NCI-H510A treated with DMSO at 0.1 percent for 48 hours (cell line): ENCODE measurements at regions not wholly inside any gene's neighbourhood (a gene's known extent, or its start where the extent isn't known, plus 50 kb on each side); places are given as distances from the start of the nearest gene placed in this dataset.

ENCODE experiments used
- DNase-seq: peaks from one replicate; lab custom pipeline; 2025; lab: John Stamatoyannopoulos, UW

DNA sequence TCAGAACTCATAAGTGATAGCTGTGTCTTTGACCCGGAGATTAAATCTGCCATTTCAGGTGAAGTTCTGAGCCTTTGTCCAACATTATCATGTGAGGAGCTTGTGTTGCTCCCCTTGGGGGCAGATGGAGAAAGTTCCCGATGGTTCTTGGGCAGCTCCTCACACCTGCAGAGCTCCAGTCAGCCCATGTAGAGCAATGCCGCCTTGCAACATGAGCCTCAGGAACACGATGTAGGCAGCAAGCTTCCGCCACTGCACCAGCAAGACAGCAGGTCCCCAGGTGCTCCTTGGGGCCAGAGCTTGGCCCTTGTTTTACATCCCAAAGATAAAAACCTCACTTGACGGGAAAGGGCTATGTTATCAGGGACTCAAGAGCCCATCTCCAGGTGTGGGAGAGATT, 292.7 kb downstream of the IRX1 start:
- DNase-seq, result no peak

DNA sequence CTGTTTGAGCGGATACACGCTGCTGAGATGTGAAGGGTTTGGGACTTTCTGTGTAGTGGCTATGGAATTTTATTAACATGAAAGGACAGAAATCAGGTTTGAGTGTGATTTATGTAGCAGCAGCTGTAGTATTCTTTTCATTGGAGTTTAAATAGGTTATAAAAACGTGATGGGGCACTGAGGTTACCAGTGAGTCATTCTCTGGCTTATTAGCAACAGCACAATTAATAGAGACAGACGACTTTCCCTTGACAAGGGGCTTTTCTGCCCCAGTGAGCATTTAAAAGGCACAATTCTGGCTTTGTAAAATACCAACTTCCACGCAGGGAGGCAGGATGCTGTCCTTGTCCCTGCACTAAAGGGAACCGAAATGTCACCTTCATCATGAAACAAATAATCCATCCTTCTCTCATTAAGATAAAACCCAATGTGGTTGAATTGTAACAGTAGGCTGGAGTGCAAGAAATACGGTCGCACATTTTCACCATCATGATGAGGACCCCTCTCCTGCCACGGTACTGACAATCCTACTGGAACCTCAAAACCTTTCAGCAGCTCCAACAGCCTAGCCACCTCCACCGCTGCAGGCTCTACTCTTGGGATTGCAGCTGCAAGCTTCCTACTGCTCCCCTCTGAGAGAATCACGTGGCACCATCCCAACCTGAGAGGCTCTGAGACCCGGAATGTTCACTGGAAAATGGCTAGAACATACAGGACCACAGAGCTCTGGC, 293.9 kb downstream of the IRX1 start:
- no peak for DNase-seq

DNA sequence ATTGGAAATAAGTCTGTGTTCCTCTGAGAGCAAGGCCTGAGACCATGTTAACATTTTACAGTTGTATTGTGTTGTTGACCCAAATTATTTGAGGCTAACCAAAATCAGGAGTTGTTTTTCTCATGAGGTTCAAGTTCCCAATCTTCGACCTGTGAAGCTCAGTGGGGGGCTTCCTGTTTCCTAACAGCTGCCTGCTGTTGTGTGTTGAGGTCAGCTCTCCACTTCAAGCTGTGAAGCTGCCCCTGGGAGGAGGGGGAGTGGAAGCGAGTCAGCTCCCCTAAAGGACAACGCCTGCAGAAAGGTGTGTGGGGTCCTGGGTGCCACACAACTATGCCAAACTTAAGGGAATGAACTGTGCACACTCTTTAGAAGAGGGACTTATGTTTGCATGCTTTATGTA, 295.5 kb downstream of the IRX1 start:
- no peak for DNase-seq

DNA sequence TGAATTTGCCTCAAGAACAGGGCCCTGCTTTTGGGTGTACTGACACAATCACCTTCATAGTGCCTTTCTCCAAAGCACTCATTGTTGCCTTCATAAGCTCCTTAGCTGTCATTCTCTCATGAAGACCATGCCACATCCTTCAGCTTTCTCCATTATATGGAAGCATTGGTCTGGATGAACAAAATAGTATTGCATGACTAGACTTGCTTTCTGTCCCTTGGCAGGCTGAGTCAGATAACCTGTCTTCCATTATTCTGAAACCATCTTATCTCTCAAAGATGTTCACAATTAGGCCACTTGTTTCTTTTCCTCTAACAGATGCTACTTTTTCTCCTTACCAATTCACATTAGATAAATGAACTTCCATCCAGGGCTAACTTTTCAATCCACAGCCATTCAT, 297.9 kb downstream of the IRX1 start:
- DNase-seq, result no peak

DNA sequence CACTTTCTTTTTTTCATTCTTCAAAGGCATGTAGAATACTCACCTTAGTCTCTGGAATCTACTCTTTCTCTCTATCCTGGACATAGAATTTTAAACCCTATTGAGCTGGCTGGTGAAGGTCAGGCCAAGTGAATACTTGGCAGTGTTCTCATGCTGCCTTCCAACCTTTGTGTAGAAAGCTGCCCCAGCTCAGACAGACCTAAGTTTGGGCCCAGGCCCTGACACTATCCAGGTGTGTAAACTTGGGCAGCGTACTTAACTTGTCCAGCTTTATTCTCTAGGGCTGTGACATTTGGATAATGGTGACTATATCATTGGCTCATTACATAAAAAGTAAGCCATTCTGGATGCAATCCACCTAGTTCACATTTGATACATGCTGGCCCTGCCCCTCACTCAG, 298.3 kb downstream of the IRX1 start:
- no peak for DNase-seq

DNA sequence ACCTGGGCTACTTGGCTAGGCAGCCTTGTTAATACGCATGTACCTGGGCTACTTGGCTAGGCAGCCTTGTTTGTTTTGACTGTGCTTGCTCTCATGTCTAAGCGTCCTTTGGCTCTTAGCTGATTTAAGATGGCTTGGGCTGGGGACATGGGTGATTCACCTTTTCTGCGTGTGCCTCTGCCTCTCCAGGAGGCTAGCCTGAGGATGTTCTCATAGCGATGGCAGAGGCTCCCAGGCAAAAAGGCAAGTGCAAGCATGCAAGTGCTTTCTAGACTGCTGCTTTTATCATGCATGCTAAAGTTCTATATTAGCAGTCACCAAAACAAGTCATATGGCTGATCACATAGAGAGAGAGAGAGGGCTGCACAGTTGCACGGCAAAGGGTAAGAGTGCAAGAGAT, 300.5 kb downstream of the IRX1 start:
- no peak for DNase-seq

DNA sequence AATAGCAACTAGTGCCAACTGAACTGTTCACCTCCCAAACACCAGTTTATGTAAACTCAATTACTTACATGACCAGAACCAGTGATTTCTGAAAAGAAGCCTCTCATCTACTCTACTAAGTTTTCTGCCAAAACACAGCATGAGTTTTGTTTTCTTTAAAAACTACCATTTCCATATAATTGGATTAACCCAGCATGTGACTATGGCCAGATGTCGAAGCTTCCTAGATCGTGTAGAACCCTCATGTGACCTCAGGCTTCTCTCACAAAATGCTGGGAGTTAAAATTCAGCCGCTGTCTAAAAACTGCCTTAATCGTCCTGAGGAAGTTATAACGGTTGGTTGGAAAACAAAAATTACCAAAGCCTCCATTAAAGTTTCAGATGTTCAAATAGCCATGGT, 303.5 kb downstream of the IRX1 start:
- DNase-seq, result no peak

DNA sequence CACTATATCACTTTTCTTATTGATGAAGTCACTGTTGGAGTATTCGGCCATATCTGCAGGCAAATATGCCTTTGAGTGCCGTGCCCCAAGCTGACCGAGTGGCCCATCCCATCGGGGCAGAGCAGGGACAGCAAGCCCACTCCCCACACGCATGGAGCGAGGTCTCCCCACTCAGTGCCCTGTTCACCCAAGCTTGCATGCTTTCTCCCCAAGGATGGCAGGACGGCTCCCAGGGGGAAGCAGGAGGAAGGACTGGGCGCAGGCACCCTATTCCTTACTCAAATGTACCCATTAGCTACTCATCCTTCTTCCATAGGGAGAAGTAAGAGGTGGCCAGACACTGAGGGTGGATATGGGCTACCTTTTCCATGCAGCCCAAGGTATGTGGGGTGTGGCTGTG, 309.0 kb downstream of the IRX1 start:
- DNase-seq, result no peak

DNA sequence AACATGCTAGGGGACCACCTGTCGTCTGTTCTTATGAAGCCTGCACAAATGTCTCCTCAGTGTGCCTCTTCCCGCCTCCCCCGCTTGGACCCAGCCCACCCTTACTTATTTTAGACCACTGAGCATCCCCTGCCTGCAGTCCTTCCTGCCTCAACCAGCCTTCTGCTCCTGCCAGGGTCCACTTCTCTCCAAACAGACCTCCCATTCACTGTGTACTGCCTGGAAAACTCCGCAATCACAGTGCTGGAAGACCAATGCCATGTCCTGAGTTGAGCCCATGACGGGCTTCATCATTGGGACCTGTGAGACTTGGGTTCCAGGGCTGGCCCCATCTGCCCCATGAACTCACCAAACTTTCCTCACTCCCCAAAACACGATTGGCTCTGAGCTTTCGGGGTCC, 309.4 kb downstream of the IRX1 start:
- no peak for DNase-seq

DNA sequence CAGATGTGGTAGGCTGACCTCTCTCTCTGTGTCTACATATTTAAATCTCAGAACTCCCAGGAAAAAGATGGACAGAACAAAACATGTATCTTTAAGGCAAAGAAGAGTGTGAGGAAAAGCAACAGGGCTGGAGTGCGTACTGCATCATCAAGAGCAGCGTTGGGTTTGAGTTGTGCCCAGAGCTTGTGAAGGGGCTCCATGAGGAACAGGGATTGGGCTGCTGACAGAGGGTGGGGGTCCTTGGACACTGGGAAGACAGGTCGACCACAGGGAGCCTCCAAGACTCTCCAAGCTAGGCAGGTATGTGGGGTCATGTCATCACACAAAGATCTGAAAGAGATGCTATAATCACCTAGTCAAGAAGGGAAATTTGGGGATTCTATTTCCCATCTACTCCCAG, 309.9 kb downstream of the IRX1 start:
- DNase-seq, result no peak

DNA sequence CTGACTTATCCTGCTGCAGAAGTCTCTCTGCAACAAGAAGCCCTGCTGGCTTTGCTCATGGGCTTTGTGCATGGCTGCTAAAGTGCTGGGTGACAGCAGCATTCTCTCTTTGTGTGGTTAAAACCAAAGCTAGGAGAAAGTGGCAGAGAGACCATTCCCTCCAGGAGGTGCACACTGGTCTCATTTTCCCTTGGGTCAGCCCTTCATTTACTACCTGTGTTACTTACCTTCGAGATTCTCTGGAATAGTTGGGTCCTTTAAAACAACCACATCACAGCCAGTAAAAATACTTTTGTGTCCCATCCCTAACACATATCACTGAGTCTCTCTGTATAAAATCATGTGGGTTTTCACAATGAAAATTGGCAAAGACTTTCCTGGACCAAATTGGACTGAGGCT, 315.5 kb downstream of the IRX1 start:
- DNase-seq, result no peak

DNA sequence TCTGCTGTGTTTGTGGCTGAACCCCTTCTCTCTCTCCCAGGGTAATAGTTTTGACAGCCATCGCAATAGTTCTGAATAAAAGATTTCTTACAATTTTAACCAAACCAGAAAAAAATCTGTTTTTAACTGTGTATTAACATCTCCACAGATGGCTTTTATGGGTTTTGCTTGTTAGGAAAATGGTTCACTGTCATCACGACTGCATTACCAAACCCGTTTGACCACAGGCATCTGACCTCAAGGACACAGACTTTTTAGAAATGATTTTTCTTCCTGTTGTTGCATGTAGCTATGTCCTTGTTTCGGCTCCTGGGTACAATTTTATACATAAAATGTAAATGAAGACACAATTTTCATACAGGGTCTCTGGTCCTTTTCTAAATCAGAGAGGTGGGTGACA, 316.1 kb downstream of the IRX1 start:
- no peak for DNase-seq

DNA sequence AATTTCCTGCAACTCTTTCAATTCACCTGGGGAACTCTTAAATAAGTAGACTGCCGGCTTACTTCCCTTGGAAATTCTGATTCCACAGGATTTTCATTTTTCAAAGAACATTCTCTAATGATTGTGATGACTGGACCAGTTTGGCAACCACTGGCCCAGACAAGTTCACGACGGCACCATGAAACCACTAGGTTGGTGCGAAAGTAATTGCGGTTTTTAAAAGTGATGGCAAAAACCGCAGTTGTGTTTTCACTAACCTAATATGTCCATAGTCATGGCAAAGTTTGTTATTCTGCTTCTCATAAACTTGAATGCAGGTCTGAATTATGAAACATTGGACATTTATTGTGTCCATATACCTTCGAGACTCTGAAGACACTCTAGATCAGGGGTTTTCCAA, 317.2 kb downstream of the IRX1 start:
- DNase-seq, result no peak

DNA sequence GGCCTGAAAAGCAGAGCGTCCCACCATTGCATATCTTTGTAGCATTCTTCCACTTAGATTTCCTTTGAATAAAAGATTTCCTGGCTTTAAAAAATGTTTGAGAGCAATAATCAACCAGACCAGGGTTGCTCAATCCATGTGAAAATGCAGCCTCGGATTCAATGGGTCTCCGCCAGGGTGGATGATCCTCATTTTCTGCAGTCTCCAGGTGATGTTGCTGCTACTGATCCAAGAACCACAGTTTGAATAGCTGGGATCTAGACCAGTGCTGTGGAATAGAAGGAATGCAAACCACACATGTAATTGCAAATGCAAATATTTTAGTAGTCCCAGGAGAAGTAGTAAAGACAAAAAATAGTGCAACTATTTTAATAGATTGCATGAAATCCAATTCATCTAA, 317.6 kb downstream of the IRX1 start:
- no peak for DNase-seq

DNA sequence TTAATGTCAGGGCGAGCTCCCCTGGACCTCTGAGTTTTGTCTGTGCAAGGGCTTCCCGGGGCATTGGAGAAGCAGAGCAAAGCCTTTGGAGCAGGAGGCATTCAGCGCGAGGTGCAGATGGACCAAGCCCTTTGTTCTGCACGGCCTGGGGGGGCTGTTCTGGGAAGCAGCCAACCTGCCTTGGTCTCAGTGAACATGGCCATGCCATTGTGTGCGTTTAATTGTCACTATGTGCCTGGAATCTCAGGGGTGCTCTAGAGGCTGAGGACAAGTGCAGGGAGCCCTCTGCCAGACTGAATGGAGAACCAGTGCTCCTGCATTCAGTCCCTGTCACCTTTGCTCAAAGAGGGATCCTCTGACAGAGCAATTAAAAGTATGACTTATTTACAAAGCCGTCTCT, 329.4 kb downstream of the IRX1 start:
- DNase-seq, result no peak

DNA sequence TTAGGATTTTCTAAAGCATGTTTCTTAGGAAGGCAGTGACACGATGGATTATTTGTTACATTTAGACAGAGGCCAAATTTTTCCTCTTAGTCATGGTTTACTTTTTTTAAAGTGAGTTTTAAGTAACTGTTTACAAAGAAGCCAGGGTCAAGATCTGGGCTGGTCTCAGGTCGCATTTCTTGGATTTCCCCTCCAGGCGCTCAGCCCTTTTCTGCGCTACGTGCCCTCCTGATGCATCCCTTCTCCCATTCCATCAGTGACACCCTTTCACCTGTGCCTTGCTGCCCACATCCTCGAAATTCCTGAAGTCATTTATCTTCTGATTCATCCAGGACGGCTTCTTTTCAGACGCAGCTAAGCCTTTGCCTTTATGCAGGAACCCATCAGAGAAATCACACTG, 330.3 kb downstream of the IRX1 start:
- no peak for DNase-seq

DNA sequence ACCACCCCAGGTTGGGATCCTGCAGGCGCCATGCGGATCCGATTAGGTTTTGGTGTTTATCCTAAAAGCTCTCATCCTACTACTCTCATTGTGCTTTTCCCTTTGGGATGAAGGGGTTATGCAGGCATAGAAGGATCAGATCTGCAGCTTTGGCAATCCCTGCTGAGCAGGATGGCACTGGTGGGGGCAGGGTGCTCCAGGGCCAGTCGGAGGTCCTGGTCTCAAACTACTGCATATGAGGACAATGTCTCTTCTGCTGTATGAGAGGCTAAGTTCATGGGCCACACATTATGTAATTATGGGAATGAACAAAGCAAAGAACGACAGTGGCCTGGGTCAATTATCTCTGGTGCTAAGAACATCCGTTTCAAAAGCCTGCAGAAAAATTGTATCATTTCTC, 334.2 kb downstream of the IRX1 start:
- no peak for DNase-seq

DNA sequence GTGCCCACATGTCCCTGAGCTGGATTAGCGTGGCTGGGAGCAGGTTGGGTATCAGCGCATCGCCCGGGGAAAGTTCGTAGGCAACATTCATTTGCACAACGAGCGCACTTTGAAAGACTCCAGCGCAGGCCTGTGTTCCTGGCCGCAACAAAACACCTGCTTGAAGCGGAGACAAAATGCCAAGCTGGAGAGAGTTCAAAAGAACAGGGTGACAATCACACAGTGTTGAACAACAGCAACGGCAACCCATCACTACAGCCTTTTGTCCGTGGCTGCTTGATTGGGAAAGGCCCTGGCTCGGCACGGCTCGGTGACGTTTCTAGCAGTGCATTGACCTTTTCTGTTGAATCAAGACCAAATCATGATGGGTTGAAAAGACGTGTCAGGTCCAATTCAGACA, 336.3 kb downstream of the IRX1 start:
- DNase-seq, result no peak

DNA sequence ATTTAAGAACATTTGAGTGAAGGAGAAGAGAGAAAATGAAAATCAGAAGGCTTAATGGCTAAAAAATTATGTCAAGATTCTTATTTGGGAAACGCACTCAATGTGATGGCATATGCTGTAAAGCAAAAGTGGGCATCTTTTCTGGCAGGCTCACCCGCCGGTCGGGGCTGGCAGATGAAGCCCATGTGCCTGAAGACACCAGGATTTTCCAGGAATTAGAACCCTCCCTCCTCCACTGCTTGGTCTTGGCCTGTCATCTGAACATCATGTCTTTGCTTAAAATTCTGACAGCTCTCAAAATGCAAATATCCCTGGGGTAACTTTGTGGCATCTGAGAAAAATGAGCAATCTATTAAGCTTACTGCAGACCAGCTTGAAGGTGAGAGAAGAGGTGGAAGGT, 337.9 kb downstream of the IRX1 start:
- DNase-seq, result no peak

DNA sequence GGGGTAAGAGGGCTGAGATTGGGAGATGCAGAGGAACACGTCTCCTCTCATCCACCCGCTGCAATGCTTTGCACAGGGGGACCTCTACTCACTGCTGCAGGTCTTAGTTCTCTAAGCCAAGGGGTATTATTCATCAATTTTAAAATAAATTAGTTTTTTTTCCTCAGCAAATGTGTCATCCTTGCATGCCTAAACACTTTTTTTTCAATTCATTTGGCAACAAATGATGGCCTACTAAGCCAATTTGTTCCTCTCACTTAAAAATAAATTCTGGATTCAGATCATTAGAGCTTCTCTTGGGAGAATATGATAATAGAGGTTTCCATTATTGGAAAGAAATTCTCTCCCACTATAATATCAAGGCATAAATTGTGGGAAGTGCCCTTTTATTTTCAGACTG, 338.3 kb downstream of the IRX1 start:
- DNase-seq, result no peak

DNA sequence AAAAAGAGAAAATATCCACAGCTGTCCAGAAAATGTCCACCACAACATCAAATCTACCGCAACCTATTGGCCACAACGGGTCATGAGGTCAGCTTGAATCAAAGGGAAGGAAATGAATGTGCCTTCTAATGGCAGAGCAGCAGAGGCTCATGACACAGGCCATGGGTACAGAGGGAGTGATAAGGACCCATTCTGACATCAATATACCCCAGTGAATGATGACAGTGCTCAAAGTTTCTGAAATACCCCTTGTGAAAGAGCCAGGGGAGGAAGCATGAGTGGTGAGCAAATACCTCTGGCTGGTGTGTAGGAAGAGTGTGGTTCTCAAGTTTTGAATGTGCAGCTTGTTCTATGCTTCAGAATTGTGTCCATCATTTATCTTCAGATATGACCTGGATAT, 348.2 kb downstream of the IRX1 start:
- no peak for DNase-seq

DNA sequence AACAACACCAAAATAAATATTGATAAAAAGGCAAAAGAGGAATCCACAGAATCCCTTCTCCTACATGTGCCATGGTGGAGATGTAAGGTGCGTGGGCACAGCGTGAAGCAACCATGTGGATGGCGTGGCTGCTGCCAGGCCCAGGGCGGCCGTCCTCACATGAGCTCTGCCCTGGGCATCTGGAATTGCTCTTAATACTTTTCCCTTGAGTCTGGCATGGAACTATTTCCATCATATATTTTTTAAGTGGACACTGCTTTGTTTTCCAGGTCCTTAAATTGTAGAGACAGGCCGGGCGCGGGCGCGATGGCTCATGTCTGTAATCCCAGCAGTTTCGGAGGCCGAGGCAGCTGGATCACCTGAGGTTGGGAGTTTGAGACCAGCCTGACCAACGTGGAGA, 349.3 kb downstream of the IRX1 start:
- DNase-seq, result no peak

DNA sequence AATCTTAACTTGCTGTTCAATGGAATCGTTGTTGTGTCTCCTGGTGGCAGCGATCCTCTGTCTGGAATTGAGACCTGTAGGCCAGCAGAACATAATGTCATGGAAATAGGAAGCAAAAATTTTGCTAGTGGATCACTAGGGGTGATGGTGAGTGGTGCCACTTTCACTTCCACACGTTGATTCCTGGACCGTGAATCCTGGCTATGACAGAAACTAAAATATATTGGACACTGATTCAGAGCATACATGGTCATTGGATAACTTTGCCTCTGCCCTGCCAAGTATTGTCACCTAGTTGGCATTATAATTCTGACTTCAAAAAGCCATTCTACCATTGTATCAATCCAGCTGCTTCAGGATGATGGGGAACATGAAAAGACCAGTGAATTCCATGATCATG, 353.2 kb downstream of the IRX1 start:
- DNase-seq, result no peak

DNA sequence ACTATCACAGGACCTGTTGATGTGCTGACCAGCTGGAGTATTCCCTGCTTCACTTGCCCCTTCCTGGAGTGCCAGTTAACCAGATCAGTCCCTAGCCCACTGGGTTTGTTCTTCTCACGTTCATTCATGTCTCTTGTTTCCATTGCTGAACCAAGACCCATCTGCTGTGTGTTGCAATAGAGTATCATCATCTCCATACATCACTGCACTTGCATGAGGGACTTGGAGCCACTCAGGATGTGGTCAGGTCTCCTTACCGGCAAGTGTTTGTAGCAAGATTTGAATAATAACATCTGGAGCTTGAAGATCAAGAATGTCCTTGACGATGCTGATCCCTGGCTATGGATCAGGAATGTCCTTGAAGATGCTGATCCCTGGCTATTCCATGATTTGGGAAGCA, 358.6 kb downstream of the IRX1 start:
- DNase-seq, result no peak

DNA sequence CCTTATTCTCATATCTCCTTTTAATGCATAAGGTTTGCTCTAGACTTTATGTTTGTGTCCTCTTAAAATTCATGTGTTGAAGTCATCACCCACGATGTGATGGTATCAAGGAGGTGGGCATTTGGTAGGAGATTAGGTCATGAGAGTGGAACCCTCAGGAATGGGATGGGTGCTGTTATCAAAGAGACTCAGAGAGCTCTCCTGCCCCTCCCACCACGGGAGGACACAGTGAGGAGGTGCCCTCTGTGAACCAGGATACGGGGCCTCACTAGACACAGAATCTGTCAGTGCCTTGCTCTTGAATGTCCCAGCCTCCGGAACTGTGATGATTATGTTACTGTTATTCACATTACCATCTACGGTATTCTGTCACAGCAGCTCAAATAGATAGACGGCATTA, 359.0 kb downstream of the IRX1 start:
- no peak for DNase-seq
